Fibroblast of lung (primary cell): ENCODE measurements at regions not wholly inside any gene's neighbourhood (a gene's known extent, or its start where the extent isn't known, plus 50 kb on each side); places are given as distances from the start of the nearest gene placed in this dataset.

ENCODE experiments used
- EZH2 ChIP-seq: IDR thresholded peaks from 2 replicates; pipeline ENCODE4 v1.5.1; 2012; ENCODE audit warnings: low read length, control low read depth, mild to moderate bottlenecking; ENCODE audit errors: missing control alignments
- TF ChIP-seq, protein P1 (sequence below), 2 donors: IDR thresholded peaks in 1 of 2; conservative IDR thresholded peaks in 1 of 2; 1 replicate in 1 of 2; 2 replicates in 1 of 2; pipeline ENCODE4 v1.5.1; 2011 to 2012; ENCODE audit warnings: low read length in 2 of 2, control low read depth in 1 of 2, inconsistent platforms in 1 of 2, low read depth in 1 of 2, mild to moderate bottlenecking in 1 of 2

DNA sequence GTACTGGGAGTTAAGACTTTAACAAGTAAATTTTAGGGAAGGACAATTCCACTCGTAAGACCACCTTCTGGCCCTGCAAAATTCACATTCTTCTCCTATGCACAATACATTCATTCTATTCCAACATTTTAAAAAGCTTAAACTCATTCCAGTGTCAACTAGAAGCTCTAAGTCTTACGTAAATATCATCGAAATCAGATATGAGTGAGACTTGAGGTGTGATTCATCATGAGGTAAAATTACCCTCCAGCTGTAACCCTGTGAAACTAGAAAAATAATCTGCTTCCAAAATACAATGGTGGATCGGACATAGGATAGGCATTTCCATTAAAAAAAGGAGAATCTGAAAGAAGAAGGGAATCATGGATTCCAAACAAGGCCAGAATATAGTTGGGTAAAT is 370.3 kb downstream of the CDC14C start:
- TF ChIP-seq, protein P1, sequence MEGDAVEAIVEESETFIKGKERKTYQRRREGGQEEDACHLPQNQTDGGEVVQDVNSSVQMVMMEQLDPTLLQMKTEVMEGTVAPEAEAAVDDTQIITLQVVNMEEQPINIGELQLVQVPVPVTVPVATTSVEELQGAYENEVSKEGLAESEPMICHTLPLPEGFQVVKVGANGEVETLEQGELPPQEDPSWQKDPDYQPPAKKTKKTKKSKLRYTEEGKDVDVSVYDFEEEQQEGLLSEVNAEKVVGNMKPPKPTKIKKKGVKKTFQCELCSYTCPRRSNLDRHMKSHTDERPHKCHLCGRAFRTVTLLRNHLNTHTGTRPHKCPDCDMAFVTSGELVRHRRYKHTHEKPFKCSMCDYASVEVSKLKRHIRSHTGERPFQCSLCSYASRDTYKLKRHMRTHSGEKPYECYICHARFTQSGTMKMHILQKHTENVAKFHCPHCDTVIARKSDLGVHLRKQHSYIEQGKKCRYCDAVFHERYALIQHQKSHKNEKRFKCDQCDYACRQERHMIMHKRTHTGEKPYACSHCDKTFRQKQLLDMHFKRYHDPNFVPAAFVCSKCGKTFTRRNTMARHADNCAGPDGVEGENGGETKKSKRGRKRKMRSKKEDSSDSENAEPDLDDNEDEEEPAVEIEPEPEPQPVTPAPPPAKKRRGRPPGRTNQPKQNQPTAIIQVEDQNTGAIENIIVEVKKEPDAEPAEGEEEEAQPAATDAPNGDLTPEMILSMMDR (conservative IDR thresholded peaks at IDR 0.05 in 1 of 2, IDR thresholded peaks at IDR 0.05 in 1 of 2; ENCODE audit: low read depth in 1 of 2, low read length in 2 of 2): no peak
- no peak for TF ChIP-seq EZH2
